ENCODE measurements at regions not wholly inside any gene's neighbourhood (a gene's known extent, or its start where the extent isn't known, plus 50 kb on each side); places are given as distances from the start of the nearest gene placed in this dataset.
"Not testable (repeated sequence)": the region's sequence is repeated elsewhere in the genome, so short reads cannot be mapped to it uniquely, and the experiment has no call there.

- no peak for DNase-seq
Measured at GRCh38 chr2:239666855-239667376, 266.1 kb upstream of the HDAC4 start.

DNA sequence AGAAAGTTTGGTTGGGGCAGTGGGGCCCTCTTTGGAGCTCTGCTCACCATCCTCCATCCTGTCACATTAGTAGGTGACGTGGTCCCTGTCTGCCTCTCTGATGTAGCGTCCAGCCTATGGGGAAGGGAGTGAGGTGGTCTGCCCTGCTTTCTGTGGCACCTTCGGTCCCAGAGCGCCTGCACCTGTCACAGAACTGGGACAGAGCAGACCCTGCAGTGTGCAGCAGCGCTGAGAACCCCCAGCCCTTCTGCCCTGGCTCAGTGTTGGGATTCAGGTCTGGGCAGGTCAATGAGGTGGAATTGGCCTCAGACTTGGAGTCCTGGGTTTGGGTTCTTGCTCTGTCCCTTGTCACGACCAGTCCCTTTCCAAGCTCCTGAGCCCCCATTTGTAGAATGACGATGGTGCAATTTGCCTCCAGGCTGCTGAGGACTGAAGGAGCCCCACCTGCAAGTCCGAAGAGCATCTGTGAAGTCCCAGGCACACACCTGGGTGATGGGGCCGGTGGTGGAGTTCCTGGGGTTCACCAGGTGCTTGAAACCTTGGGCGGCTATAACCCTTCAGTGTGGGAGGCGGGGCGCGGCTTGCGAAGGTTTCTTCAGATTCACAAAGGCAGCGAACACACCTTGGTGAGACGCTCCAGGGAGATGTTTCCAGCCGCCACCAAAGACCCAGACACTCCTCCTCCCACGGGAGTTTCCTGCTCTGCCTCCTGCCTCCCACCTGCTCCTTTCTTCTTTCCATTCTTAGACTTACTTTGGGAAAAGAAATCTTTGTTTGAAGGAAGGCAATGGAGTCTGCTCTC lies 265.4 kb upstream of the HDAC4 start:
- DNase-seq, result no peak

- no peak for DNase-seq
Measured at GRCh38 chr2:239664216-239664810, 263.5 kb upstream of the HDAC4 start.

GRCh38 chr2:239663364-239663924 lies 262.6 kb upstream of the HDAC4 start:
- DNase-seq, result no peak

GRCh38 chr2:239662413-239663120 lies 261.7 kb upstream of the HDAC4 start:
- no peak for DNase-seq

DNA sequence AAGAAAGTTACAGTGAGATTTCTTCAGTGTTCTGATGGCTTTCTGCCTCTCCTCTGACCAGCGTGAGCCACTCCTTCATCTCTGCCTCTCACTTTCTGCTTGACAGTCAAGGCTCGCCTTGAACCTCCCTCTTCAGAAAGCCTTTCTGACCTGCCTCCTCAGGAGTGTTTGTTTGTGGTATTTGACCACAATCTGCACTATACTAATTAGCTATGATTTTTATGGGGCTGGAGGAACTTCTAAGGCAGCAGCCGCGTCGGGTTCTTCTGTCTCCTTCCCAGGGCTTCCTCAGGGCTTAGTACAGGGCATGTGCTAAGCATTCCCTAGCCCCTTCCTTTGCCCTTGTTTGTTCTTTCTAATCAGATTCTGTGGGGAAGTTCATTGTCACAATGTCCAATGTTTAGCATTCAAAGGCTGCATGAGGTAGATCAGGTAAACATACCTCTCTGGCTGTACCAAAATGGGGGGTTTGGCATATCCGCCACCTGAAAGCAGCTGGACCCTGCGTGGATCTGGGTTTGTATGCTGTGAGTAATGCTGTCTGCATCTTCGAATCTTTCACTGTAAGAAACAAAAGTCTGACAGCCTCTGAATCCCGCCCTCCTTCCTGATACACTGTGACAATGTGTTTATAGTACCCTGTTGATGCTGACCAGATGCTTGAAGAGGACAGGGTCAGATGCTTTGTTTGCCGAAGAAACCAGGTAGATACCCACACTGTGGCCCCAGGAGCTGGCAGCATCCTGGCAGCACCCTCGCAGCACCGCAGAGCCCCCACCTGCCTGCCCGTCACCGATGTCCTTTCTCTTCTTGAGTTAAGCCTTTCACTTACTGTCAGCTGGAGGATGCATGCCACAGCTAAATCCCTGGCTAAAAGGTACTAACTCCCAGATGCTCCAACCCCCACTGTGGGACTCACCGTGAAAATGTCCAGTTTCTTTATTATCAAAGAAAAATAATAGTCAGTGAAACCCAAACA lies 260.8 kb upstream of the HDAC4 start:
- no peak for DNase-seq

DNA sequence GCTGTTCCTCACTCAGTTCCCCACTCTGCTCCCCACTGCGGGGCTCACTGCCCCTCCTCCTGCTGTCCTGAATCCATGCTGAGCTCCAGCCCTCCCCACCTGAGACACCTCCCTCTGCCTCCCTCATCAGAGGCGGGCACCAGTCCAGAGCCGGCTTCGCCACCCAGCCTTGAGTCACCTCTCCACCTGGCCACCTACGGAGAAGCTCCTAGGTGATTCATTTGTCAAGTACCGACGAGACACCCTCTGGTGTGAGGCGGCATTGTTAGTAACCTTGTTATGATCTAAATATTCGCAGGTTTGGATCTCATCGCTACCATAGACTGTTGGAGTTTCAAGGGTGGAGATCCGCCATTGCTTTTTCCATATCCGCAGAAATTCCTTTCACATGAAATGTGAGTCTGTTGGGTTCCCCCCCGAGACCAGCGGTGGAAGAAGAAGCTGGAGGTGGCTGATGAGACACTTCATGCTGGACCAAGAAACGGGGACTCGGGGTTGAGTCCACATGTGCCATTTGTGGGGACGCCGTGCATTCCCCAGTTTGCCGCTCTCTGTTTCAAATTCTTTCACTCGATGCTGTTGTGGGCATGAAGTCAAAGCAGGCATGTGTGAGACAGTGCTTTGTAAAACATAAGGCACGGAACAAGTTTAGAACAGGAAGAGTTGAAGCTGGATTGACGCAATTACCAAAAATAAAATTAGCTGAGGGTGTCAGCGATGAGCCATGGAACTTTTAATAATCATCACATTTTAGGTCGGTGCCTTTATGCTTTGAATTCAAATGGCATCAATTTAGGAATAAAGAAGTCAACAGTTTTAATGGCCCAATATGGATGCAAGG lies 259.8 kb upstream of the HDAC4 start:
- DNase-seq, result no peak

DNA sequence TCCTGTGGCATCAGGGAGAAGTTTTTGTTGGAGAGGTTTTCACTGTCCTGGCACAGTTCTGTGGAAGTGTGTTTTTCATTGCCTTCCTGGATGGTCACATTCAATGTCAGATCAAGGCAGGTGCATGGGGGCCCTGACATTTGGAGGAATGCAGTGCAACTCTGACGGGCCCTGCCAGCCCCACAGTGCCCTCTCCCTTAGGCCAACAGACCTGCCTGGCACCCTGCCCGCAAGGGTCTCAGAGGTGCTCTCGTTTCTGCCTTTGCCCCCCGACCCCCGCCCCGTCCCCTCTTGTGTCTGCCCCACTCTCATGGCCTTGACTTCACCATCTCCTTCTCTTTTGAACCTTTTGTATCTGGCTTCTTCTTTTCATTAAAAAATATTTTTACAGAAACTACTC lies 257.2 kb upstream of the HDAC4 start:
- DNase-seq, result no peak

- DNase-seq, result no peak
Measured at GRCh38 chr2:239657236-239657635, 256.4 kb upstream of the HDAC4 start.

- DNase-seq, result no peak
Measured at GRCh38 chr2:239654266-239654665, 253.4 kb upstream of the HDAC4 start.

DNA sequence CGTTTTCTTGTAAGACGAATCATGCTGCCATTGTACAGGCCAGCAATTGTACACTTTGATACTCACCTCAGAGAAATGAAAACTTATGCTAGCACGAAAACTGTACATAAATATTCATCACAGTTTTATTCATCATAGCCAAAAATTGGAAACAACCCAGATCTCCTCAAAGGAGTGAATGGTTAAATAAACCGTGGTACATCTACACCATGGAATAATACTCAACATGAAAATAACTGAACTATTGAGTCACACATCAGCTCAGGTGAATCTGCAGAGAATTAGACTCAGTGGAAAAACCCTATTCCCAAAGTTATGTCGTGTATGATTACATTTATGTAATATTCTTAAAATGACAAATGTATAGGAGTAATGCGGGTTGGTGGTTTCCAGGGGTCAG lies 251.0 kb upstream of the HDAC4 start:
- no peak for DNase-seq

DNA sequence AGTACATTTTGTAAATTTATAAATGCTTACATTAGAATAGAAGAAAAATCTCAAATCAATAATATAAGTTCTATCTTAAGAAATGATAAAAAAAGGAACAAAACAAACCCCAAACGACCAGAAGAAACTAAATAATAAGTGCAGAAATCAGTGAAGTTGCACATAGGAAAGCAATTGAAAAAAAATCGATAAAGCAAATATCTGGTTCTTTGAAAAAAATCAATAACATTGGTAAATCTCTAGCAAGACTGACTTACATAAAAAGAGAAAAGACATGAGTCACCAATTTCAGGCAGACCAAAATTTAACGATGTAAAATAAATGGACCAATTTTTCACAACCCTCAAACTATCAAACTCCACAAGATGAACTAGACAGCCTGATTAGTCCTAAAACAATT lies 249.9 kb upstream of the HDAC4 start:
- no peak for DNase-seq

- no peak for DNase-seq
Measured at GRCh38 chr2:239649309-239649708, 248.5 kb upstream of the HDAC4 start.

DNA sequence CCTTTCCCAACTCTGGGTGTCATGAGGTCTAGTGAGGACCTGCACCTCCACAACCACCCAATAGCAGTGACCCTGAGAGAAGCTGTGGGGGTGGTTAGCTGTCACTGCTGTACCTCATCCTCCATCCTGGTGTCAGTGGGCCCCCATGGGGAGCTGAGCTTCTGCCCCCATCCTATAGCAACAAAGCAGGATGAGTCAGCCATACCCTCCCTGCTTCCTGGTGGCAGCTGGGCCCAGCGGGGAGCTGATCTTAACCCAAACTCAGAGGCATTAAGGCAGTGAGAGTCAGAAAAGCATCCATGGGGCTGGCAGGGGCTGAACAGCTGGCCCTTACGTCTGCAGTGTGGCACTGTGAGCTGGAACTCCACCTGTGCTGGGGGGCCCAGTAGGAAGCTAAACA lies 247.8 kb upstream of the HDAC4 start:
- no peak for DNase-seq

- no peak for DNase-seq
Measured at GRCh38 chr2:239647052-239647819, 246.4 kb upstream of the HDAC4 start.

DNA sequence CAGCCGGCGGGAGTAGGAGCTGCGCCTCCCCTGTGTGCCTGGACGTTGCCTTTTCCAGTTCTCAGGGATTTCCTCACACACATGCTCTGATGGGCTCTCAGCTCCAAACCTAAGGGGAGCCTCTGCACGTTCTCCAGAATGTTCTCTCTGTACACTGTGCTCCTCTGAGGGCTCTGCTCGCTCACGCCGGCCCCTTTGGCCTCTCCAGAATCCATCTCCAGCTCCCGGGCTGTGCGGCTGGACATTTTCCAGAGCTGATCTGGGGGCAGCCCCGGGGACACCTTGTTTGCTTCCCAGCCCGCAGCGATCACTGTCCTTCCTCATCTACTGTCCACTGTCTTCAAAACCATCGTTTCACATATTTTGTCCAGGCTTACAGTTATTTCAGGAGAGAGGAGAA lies 245.4 kb upstream of the HDAC4 start:
- DNase-seq, result no peak

DNA sequence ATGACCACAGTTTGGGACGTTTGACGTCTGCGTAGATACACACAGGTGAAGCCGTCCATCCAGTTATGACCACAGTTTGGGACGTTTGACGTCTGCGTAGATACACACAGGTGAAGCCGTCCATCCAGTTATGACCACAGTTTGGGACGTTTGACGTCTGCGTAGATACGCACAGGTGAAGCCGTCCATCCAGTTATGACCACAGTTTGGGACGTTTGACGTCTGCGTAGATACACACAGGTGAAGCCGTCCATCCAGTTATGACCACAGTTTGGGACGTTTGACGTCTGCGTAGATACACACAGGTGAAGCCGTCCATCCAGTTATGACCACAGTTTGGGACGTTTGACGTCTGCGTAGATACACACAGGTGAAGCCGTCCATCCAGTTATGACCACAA lies 243.8 kb upstream of the HDAC4 start:
- not testable (repeated sequence) for DNase-seq

DNA sequence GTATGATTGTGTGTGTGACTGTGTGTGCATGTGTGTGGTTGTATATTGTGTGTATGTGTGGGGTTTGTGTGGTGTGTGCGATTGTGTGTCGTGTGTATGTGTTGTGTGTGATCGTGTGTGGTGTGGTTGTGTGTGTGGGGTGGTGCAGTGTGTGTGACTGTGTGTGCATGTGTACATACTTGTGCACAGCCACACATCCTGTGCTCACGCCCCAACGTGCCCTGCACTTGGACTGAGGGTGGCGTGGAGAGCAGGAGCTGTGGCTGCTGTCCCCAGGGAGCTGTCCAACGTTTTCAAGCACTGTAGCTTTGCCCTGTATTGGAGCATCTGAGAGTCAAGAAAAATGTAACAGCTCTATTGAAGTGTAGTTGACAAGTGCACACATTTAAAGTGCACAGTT lies 243.2 kb upstream of the HDAC4 start:
- DNase-seq, result no peak

- DNase-seq, result no peak
Measured at GRCh38 chr2:239642406-239643004, 241.7 kb upstream of the HDAC4 start.

DNA sequence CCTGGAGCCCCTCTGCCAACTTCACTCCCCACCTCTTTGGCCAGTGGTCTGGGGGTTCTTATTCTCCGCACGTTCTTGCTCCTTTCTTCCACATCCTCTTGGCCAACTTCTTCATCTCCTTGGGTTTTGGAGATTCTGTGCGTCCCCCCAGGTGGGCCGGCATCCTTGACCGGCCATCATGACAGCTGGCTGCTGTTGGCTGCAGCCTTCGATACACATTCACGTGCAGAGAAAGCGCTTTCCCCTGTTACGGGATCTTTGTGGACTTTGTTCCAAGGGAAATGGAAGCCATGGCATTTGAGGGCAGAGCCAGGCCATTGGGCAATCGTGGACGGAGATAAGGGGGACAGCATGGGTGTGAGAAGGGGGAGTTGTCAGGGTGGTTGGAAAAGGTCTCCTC lies 241.1 kb upstream of the HDAC4 start:
- DNase-seq, result not testable (repeated sequence)

All from Kasumi-1 (cell line).